ENCODE measurements at regions not wholly inside any gene's neighbourhood (a gene's known extent, or its start where the extent isn't known, plus 50 kb on each side); places are given as distances from the start of the nearest gene placed in this dataset.

- Histone ChIP-seq H3K9me2 (ENCODE audit: insufficient read depth, low read length) (no peaks in the 10 kb centered on the region), H3K27ac (ENCODE audit: low read length) (no peak overlapping the region), H3K4me2 (ENCODE audit: low read length) (no peak overlapping the region), H3K9me3 (ENCODE audit: low read length) (no peaks in the 10 kb centered on the region), H4K20me1 (ENCODE audit: insufficient read depth) (no peaks in the 10 kb centered on the region), H3K4me3 (ENCODE audit: low read length) (no peak overlapping the region), H3K9ac (ENCODE audit: low read length) (no peak overlapping the region), H3K79me2 (replicated peaks; ENCODE audit: insufficient read depth, low read length) (peaks cover 2% of the 10 kb centered on the region), H3F3A (ENCODE audit: insufficient read depth, low read length, poor library complexity, severe bottlenecking) (no peaks in the 10 kb centered on the region), H3K27me3 (ENCODE audit: insufficient read depth, low read depth, low read length) (no peaks in the 10 kb centered on the region), H2AFZ (ENCODE audit: low read depth, low read length) (no peak overlapping the region), H3K36me3 (ENCODE audit: insufficient read depth, low read length) (no peaks in the 10 kb centered on the region)
- no peak for TF ChIP-seq REST (IDR thresholded peaks at IDR 0.05; ENCODE audit: borderline replicate concordance)
- TF ChIP-seq RAD21 (conservative IDR thresholded peaks at IDR 0.05) = no peak
- no peak for TF ChIP-seq SMC3 (conservative IDR thresholded peaks at IDR 0.05; ENCODE audit: poor library complexity)
- no peak for TF ChIP-seq POLR2AphosphoS5 (IDR thresholded peaks at IDR 0.05)
- no peak for TF ChIP-seq MXI1 (conservative IDR thresholded peaks at IDR 0.05; ENCODE audit: poor library complexity, severe bottlenecking)
- no peak for TF ChIP-seq TAF1 (IDR thresholded peaks at IDR 0.05; ENCODE audit: low read depth)
- no peak for TF ChIP-seq EP300 (conservative IDR thresholded peaks at IDR 0.05; ENCODE audit: poor library complexity, severe bottlenecking)
- no peak for TF ChIP-seq EZH2 (IDR thresholded peaks at IDR 0.05; ENCODE audit: borderline replicate concordance, insufficient read depth, low read length, poor library complexity, severe bottlenecking)
- no peak for TF ChIP-seq CTCF (IDR thresholded peaks at IDR 0.05; ENCODE audit: poor library complexity, severe bottlenecking)
Measured at GRCh38 chr1:245007852-245008251, 143.5 kb upstream of the HNRNPU start.

GRCh38 chr1:245003246-245003645 is 138.9 kb upstream of the HNRNPU start:
- no peaks in the 10 kb centered on the region for H4K20me1 ChIP-seq (ENCODE audit: insufficient read depth)
- H3K79me2 ChIP-seq (replicated peaks; ENCODE audit: insufficient read depth, low read length) = peaks cover 2% of the 10 kb centered on the region
- H3K9ac ChIP-seq (ENCODE audit: low read length) = no peak overlapping the region
- no peak overlapping the region for H3K4me3 ChIP-seq (ENCODE audit: low read length)
- no peaks in the 10 kb centered on the region for H3K36me3 ChIP-seq (ENCODE audit: insufficient read depth, low read length)
- no peaks in the 10 kb centered on the region for H3F3A ChIP-seq (ENCODE audit: insufficient read depth, low read length, poor library complexity, severe bottlenecking)
- H3K27ac ChIP-seq (ENCODE audit: low read length) = no peak overlapping the region
- H2AFZ ChIP-seq (ENCODE audit: low read depth, low read length) = no peak overlapping the region
- H3K9me2 ChIP-seq (ENCODE audit: insufficient read depth, low read length) = no peaks in the 10 kb centered on the region
- H3K4me2 ChIP-seq (ENCODE audit: low read length) = no peak overlapping the region
- H3K27me3 ChIP-seq (ENCODE audit: insufficient read depth, low read depth, low read length) = no peaks in the 10 kb centered on the region
- no peak for TF ChIP-seq MXI1 (conservative IDR thresholded peaks at IDR 0.05; ENCODE audit: poor library complexity, severe bottlenecking)
- no peak for TF ChIP-seq SMC3 (conservative IDR thresholded peaks at IDR 0.05; ENCODE audit: poor library complexity)
- TF ChIP-seq REST (IDR thresholded peaks at IDR 0.05; ENCODE audit: borderline replicate concordance) = no peak
- TF ChIP-seq EP300 (conservative IDR thresholded peaks at IDR 0.05; ENCODE audit: poor library complexity, severe bottlenecking) = no peak
- TF ChIP-seq EZH2 (IDR thresholded peaks at IDR 0.05; ENCODE audit: borderline replicate concordance, insufficient read depth, low read length, poor library complexity, severe bottlenecking) = no peak
- no peak for TF ChIP-seq POLR2AphosphoS5 (IDR thresholded peaks at IDR 0.05)
- no peak for TF ChIP-seq CTCF (IDR thresholded peaks at IDR 0.05; ENCODE audit: poor library complexity, severe bottlenecking)
- no peak for TF ChIP-seq TAF1 (IDR thresholded peaks at IDR 0.05; ENCODE audit: low read depth)
- no peak for TF ChIP-seq RAD21 (conservative IDR thresholded peaks at IDR 0.05)
- no peaks in the 10 kb centered on the region for H3K9me3 ChIP-seq (ENCODE audit: low read length)

All from neural cell (in vitro differentiated cells).